Lower lobe of right lung (tissue), 2 donors: ENCODE measurements at regions not wholly inside any gene's neighbourhood (a gene's known extent, or its start where the extent isn't known, plus 50 kb on each side); places are given as distances from the start of the nearest gene placed in this dataset.

Experiments
- ATAC-seq, 2 donors: fragments of 200-7000 bp; cut with Tn5 transposase; one replicate each; pipeline ENCODE4 v1.9.1; 2020 to 2022; ENCODE audit warnings: mild to moderate bottlenecking in 2 of 2, moderate library complexity in 2 of 2
- DNase-seq: peaks from one replicate; pipeline ENCODE4 v3.0.0-alpha.2; 2020
- H3K27ac ChIP-seq: fragments of 200-600 bp; one replicate; pipeline ENCODE4 v1.8.0; 2022
- H3K27me3 ChIP-seq: fragments of 200-600 bp; one replicate; pipeline ENCODE4 v1.8.0; 2022; ENCODE audit warnings: low read depth
- H3K36me3 ChIP-seq: fragments of 200-600 bp; one replicate; pipeline ENCODE4 v1.8.0; 2022; ENCODE audit warnings: mild to moderate bottlenecking
- H3K4me1 ChIP-seq: fragments of 200-600 bp; one replicate; pipeline ENCODE4 v1.8.0; 2022
- H3K4me3 ChIP-seq: fragments of 200-600 bp; one replicate; pipeline ENCODE4 v1.8.0; 2022; ENCODE audit warnings: mild to moderate bottlenecking
- H3K9me3 ChIP-seq: fragments of 200-600 bp; one replicate; pipeline ENCODE4 v1.8.0; 2022
- intact Hi-C: fragments of 100-400 bp; cut with DNase I; formaldehyde crosslinking; loops from one replicate; pipeline ENCODE4 v1.11.0; 2022
- TF ChIP-seq, protein P1 (sequence below): fragments of 200-600 bp; IDR thresholded peaks from one replicate; pipeline ENCODE4 v1.8.0; 2022; ENCODE audit warnings: antibody characterized with exemption, mild to moderate bottlenecking
- donor health status: DM: no; HTN: yes; CAD: no; lungs with severe emphysema.

DNA sequence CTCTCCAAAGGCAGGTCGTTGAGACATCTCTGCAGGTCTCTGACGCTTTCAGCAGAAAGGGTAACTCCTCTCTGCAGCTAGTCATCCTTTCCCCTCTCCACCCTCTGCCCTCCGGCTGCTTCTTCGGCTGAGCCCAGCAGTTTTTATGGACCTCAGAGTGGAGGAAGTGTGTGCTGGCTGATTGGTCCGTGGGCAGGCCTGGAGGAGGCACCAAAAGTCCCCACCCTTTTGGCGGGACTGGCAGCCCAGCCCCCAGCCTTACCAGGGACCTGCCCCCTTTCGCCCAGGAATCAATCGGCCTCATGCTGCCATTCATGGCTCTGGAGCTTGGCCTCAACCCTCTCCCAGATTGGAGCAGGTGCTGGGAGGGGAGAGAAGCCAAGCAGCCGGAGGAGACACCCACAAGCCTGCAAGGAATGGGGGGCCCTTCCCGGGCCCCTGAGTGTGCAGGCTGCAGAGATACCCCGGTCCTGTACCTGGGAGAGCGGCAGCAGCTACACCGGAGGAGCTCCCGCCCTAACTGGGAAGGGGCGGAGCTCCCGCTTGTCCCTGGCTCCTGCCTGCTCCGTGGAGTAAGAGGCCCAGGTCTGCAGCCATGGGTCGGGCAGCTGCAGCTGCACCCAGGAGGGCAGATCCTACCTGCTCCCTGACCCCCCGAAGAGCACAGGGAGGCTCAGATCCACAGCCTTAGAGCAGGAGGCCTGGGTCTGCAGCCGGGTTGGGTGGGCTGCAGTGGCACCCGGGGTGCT is 170.3 kb upstream of the SOX4 start:
- H3K36me3 ChIP-seq = no peaks in the 10 kb centered on the region
- no peak overlapping the region for H3K4me3 ChIP-seq
- H3K9me3 ChIP-seq = no peaks in the 10 kb centered on the region
- no peaks in the 10 kb centered on the region for H3K27me3 ChIP-seq
- H3K4me1 ChIP-seq = no peaks in the 10 kb centered on the region
- no peak for ATAC-seq
- TF ChIP-seq, protein P1, sequence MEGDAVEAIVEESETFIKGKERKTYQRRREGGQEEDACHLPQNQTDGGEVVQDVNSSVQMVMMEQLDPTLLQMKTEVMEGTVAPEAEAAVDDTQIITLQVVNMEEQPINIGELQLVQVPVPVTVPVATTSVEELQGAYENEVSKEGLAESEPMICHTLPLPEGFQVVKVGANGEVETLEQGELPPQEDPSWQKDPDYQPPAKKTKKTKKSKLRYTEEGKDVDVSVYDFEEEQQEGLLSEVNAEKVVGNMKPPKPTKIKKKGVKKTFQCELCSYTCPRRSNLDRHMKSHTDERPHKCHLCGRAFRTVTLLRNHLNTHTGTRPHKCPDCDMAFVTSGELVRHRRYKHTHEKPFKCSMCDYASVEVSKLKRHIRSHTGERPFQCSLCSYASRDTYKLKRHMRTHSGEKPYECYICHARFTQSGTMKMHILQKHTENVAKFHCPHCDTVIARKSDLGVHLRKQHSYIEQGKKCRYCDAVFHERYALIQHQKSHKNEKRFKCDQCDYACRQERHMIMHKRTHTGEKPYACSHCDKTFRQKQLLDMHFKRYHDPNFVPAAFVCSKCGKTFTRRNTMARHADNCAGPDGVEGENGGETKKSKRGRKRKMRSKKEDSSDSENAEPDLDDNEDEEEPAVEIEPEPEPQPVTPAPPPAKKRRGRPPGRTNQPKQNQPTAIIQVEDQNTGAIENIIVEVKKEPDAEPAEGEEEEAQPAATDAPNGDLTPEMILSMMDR = no peak
- intact Hi-C loops = no loop called here
- no peak overlapping the region for H3K27ac ChIP-seq
- no peak for DNase-seq

DNA sequence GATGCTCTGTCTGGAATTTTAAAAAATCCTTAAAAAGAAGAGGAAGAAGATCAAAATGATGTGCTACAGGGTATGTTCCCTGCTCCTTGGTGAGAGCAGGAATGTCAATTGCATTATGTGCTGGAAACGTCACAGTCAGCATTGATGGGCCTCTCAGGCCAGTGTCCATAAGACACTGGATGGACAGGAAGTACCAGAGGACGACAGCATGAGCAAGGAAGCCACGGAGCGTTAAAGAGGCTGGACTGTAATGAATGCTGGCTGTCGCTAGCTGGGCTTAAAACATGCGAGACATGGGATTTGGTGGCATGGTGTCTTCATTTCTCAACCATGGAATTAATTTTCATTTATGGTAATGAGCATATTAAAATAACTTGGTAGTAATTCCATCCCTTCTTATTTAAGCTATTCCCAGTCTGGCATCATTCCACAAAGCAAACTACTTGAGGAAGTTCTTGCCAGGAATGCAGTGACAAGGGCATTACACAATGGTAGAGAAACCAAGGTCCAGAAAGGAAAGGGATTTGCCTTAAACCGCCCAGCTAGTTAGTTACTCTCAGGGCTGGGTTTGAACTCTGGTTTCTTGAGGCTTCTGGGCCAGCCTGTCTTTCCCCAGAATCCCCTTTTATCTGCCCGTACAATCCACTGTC is 166.6 kb upstream of the SOX4 start:
- no peak overlapping the region for H3K27ac ChIP-seq
- TF ChIP-seq, protein P1 = no peak
- intact Hi-C loops = no loop called here
- DNase-seq (no peak), ATAC-seq (peak in 1 of 2 donors; percentile 23)
- no peaks in the 10 kb centered on the region for H3K9me3 ChIP-seq
- no peaks in the 10 kb centered on the region for H3K27me3 ChIP-seq
- H3K36me3 ChIP-seq = no peaks in the 10 kb centered on the region
- H3K4me3 ChIP-seq = no peak overlapping the region
- H3K4me1 ChIP-seq = no peaks in the 10 kb centered on the region

DNA sequence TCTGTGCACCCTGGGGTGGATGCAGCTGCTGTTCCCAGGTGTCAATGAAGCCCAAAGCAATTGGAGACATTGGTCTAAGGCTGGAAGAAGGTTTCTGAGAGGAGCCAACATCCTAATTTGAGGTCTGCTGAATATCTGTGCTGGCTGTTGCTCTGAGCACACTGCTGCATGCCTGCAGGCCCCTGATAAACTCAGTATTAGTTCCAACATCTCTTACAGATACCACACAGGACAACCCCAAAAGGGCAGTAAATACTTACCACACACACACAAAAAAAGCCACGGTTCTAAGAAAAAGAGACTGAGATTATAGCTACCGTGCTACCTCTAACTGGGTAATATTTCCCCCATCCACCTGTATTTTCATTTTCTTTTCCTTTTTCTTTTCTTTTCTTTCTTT is 164.3 kb upstream of the SOX4 start:
- no peaks in the 10 kb centered on the region for H3K27me3 ChIP-seq
- H3K27ac ChIP-seq = no peak overlapping the region
- intact Hi-C loops = no loop called here
- TF ChIP-seq, protein P1 = no peak
- H3K4me1 ChIP-seq = no peaks in the 10 kb centered on the region
- ATAC-seq (no peak), DNase-seq (no peak)
- no peak overlapping the region for H3K4me3 ChIP-seq
- H3K9me3 ChIP-seq = no peaks in the 10 kb centered on the region
- H3K36me3 ChIP-seq = no peaks in the 10 kb centered on the region

DNA sequence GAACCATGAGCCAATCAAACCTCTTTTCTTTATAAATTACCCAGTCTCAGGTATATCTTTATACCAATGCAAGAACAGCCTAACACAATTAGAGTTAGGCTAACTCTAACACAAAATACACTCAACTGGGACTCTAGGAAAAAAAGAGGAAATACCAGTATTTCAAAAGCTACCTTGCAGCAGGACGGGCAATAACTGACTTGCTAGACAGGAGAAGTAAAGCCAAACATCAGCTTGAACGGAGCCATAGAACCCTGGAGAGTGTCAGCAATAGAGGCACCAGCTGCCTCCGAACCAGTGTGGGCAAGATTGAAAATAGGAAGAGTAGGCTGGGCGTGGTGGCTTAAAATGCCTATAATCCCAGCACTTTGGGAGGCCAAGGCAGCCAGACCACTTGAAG is 162.0 kb upstream of the SOX4 start:
- Histone ChIP-seq H3K27me3 (no peaks in the 10 kb centered on the region), H3K9me3 (no peaks in the 10 kb centered on the region), H3K4me1 (no peaks in the 10 kb centered on the region), H3K36me3 (no peaks in the 10 kb centered on the region), H3K27ac (no peak overlapping the region), H3K4me3 (no peak overlapping the region)
- no peak for DNase-seq
- ATAC-seq = no peak
- intact Hi-C loops = no loop called here
- TF ChIP-seq, protein P1 = no peak

DNA sequence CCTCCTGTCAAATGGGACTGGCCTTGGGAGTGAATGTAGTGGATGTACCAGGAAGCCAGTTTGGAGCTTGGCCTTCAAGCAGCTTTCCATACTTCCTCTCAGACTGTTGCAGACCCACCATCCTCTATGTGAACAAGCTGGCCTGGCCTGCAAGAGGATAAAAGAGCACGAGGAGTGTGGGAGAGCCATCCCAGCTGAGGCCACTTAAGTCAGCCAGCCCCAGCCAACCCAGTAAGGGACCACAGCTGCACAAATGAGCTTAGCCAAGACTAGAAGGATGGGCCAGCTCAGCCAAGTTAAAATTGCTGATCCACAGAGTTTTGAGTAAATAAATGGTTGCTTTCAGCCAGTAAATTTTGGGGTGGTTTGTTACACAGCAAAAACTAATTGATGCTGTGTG is 156.9 kb upstream of the SOX4 start:
- Histone ChIP-seq H3K27me3 (no peaks in the 10 kb centered on the region), H3K4me3 (no peak overlapping the region), H3K4me1 (no peaks in the 10 kb centered on the region), H3K27ac (no peak overlapping the region), H3K9me3 (no peaks in the 10 kb centered on the region), H3K36me3 (no peaks in the 10 kb centered on the region)
- intact Hi-C loops = no loop called here
- peak; percentile 58 for DNase-seq
- peak; percentile 54 to 70 for ATAC-seq
- TF ChIP-seq, protein P1 = no peak
